AG09309 (cell line): ENCODE measurements at regions not wholly inside any gene's neighbourhood (a gene's known extent, or its start where the extent isn't known, plus 50 kb on each side); places are given as distances from the start of the nearest gene placed in this dataset.
"Not testable (repeated sequence)": the region's sequence is repeated elsewhere in the genome, so short reads cannot be mapped to it uniquely, and the experiment has no call there.

Experiments
- DNase-seq: peaks from one replicate; pipeline ENCODE4 v3.0.0-alpha.2; 2010; ENCODE audit warnings: low read depth
- H3K4me3 ChIP-seq: 2 replicates; pipeline ENCODE4 v1.5.1; 2011; ENCODE audit warnings: mild to moderate bottlenecking, low read depth, low read length, moderate library complexity; ENCODE audit not compliant: control insufficient read depth
- CTCF ChIP-seq: IDR thresholded peaks from 2 replicates; pipeline ENCODE4 v1.5.1; 2011; ENCODE audit warnings: mild to moderate bottlenecking, low read depth, low read length, inconsistent platforms; ENCODE audit not compliant: insufficient read depth, control insufficient read depth; ENCODE audit errors: missing control alignments

- no peak for DNase-seq
Observed at GRCh38 chr13:43946281-43946680, 66.6 kb downstream of the LACC1 start.

GRCh38 chr13:43947897-43948458 lies 68.3 kb downstream of the LACC1 start:
- H3K4me3 ChIP-seq = no peak overlapping the region
- TF ChIP-seq CTCF = no peak
- no peak for DNase-seq

More at GRCh38 chr13:43946281-43946680, 66.6 kb downstream of the LACC1 start:
- no peak for TF ChIP-seq CTCF
- H3K4me3 ChIP-seq = no peak overlapping the region

GRCh38 chr13:43953370-43953769 lies 73.7 kb downstream of the LACC1 start:
- no peak overlapping the region for H3K4me3 ChIP-seq
- no peak for DNase-seq
- no peak for TF ChIP-seq CTCF

DNA sequence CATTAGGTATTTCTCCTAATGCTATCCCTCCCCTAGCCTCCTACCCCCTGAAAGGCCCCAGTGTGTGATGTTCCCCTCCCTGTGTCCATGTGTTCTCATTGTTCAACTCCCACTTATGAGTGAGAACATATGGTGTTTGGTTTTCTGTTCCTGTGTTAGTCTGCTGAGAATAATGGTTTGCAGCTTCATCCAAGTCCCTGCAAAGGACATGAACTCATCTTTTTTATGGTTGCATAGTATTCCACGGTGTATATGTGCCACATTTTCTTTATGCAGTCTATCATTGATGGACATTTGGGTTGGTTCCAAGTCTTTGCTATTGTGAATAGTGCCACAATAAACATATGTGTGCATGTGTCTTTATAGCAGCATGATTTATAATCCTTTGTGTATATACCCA lies 77.3 kb downstream of the LACC1 start:
- DNase-seq, H3K4me3 ChIP-seq: not testable (repeated sequence)

- TF ChIP-seq CTCF = no peak
- DNase-seq = no peak
- no peak overlapping the region for H3K4me3 ChIP-seq
Observed at GRCh38 chr13:43959291-43959690, 79.6 kb downstream of the LACC1 start.

- TF ChIP-seq CTCF = no peak
- DNase-seq = no peak
- H3K4me3 ChIP-seq = no peak overlapping the region
Observed at GRCh38 chr13:43961909-43962308, 82.2 kb downstream of the LACC1 start.

- TF ChIP-seq CTCF = no peak
- no peak overlapping the region for H3K4me3 ChIP-seq
- DNase-seq = no peak
Observed at GRCh38 chr13:43963726-43964125, 84.0 kb downstream of the LACC1 start.
